ENCODE measurements at regions not wholly inside any gene's neighbourhood (a gene's known extent, or its start where the extent isn't known, plus 50 kb on each side); places are given as distances from the start of the nearest gene placed in this dataset.

DNA sequence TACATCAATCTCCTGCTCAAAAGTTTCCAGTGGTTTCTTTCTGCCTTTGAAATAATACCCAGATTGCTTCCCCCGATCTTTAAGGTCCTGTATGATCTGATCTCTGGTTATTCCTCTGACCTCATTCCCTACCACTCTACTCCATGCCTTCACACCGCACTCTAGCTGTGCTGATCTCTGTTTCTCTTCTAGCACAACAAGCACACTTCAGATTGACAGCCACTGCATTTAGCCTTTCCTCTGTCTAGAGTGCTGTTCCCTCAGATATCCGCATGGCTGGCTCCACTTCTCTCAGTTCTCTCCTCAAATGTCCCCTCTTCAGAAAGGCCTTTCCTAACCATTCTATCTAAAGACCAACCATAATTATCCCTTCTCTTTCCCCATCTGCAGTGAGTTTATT, 370.4 kb upstream of the FGF13 start:
- TF ChIP-seq CTCF (conservative IDR thresholded peaks at IDR 0.05; ENCODE audit: low read depth, low read length) (no peak), EZH2 (IDR thresholded peaks at IDR 0.05; ENCODE audit: low read length, unreplicated experiment) (no peak), EZH2phosphoT487 (IDR thresholded peaks at IDR 0.05; ENCODE audit: borderline replicate concordance, low read length) (no peak)
